ENCODE measurements at regions not wholly inside any gene's neighbourhood (a gene's known extent, or its start where the extent isn't known, plus 50 kb on each side); places are given as distances from the start of the nearest gene placed in this dataset.

DNA sequence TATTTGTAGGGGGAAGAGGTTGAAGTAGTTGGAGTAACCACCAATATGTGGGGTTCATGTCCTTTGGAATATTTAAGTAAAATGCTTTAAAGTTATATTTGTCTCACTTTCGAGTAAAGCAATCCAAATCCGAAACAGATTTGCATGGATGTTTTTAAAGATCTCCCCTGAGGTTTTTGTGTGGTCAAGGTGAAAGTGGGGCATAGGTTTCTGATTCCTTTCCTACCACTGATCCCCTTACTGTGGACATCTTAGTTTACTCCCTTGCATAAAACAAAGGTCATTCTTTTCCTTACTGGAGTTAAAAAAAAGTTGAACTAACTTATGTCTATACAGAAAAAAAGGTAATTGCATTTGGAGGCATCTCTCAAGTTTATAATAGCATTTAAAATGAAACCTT is 71.9 kb upstream of the PHOX2B start:
- H3K4me3 ChIP-seq (ENCODE audit: low read depth, low read length): no peak overlapping the region
- no peak overlapping the region for H2BK120ac ChIP-seq (ENCODE audit: insufficient read depth, low read length, poor library complexity)
- H2BK5ac ChIP-seq (ENCODE audit: low read depth, low read length, poor library complexity): no peak overlapping the region
- H3K9me3 ChIP-seq (ENCODE audit: insufficient read depth, low read depth, low read length): no peaks in the 10 kb centered on the region
- no peak overlapping the region for H3K9ac ChIP-seq (ENCODE audit: low read length)
- no peak overlapping the region for H2AK5ac ChIP-seq (ENCODE audit: low read length)
- no CpG with 5 or more reads among the region's 2 CpGs for WGBS (ENCODE audit: extremely low coverage, insufficient coverage, insufficient read length)
- no peaks in the 10 kb centered on the region for H3K36me3 ChIP-seq (ENCODE audit: control insufficient read depth in 1 of 2, insufficient read depth in 2 of 2, low read length in 2 of 2)
- no peak overlapping the region for H4K12ac ChIP-seq (ENCODE audit: low read depth, low read length)
- H2AFZ ChIP-seq (ENCODE audit: insufficient read depth, low read length, poor library complexity): no peak overlapping the region
- H2BK12ac ChIP-seq (ENCODE audit: low read length): no peak overlapping the region
- no peak overlapping the region for H3K4ac ChIP-seq (ENCODE audit: low read depth, low read length)
- no peak overlapping the region for H3K14ac ChIP-seq (ENCODE audit: low read length)
- H3K27ac ChIP-seq (ENCODE audit: low read depth, low read length): no peak overlapping the region
- no peaks in the 10 kb centered on the region for H3K79me2 ChIP-seq (ENCODE audit: control insufficient read depth, insufficient read depth, low read length, poor library complexity)
- no peak overlapping the region for H3K23ac ChIP-seq (ENCODE audit: low read length)
- H3K4me1 ChIP-seq (ENCODE audit: control insufficient read depth in 1 of 2, insufficient read depth in 2 of 2, low read length in 2 of 2): no peaks in the 10 kb centered on the region
- peaks cover 2% of the 10 kb centered on the region for H3K27me3 ChIP-seq (ENCODE audit: insufficient read depth, low read length)
- H4K91ac ChIP-seq (ENCODE audit: low read depth, low read length): no peak overlapping the region
- no peak for DNase-seq
- no peaks in the 10 kb centered on the region for H3K79me1 ChIP-seq (ENCODE audit: low read length)
- H3K4me2 ChIP-seq (ENCODE audit: low read length): no peak overlapping the region
- no peak overlapping the region for H3K18ac ChIP-seq (ENCODE audit: low read length)
- no peak overlapping the region for H4K8ac ChIP-seq (ENCODE audit: low read depth, low read length)

- WGBS (ENCODE audit: extremely low coverage, insufficient coverage, insufficient read length): no CpG with 5 or more reads among the region's 3 CpGs
- Histone ChIP-seq H2AK5ac (ENCODE audit: low read length) (no peak overlapping the region), H3K4me2 (ENCODE audit: low read length) (no peak overlapping the region), H3K27ac (ENCODE audit: low read depth, low read length) (no peak overlapping the region), H2BK5ac (ENCODE audit: low read depth, low read length, poor library complexity) (no peak overlapping the region), H3K4ac (ENCODE audit: low read depth, low read length) (no peak overlapping the region), H3K79me1 (ENCODE audit: low read length) (no peaks in the 10 kb centered on the region), H3K79me2 (ENCODE audit: control insufficient read depth, insufficient read depth, low read length, poor library complexity) (no peaks in the 10 kb centered on the region), H2BK120ac (ENCODE audit: insufficient read depth, low read length, poor library complexity) (no peak overlapping the region), H4K91ac (ENCODE audit: low read depth, low read length) (no peak overlapping the region), H3K23ac (ENCODE audit: low read length) (no peak overlapping the region), H4K8ac (ENCODE audit: low read depth, low read length) (no peak overlapping the region), H2BK12ac (ENCODE audit: low read length) (no peak overlapping the region), H3K4me3 (ENCODE audit: low read depth, low read length) (no peak overlapping the region), H3K36me3 (ENCODE audit: control insufficient read depth in 1 of 2, insufficient read depth in 2 of 2, low read length in 2 of 2) (no peaks in the 10 kb centered on the region), H3K4me1 (ENCODE audit: control insufficient read depth in 1 of 2, insufficient read depth in 2 of 2, low read length in 2 of 2) (no peaks in the 10 kb centered on the region), H2AFZ (ENCODE audit: insufficient read depth, low read length, poor library complexity) (no peak overlapping the region), H3K14ac (ENCODE audit: low read length) (no peak overlapping the region), H3K27me3 (ENCODE audit: insufficient read depth, low read length) (peaks cover 2% of the 10 kb centered on the region), H3K9me3 (ENCODE audit: insufficient read depth, low read depth, low read length) (no peaks in the 10 kb centered on the region), H3K9ac (ENCODE audit: low read length) (no peak overlapping the region), H3K18ac (ENCODE audit: low read length) (no peak overlapping the region), H4K12ac (ENCODE audit: low read depth, low read length) (no peak overlapping the region)
- peak; percentile 77 to 86 for DNase-seq
These were observed 71.1 kb upstream of the PHOX2B start for GRCh38 chr4:41819621-41820020.

DNA sequence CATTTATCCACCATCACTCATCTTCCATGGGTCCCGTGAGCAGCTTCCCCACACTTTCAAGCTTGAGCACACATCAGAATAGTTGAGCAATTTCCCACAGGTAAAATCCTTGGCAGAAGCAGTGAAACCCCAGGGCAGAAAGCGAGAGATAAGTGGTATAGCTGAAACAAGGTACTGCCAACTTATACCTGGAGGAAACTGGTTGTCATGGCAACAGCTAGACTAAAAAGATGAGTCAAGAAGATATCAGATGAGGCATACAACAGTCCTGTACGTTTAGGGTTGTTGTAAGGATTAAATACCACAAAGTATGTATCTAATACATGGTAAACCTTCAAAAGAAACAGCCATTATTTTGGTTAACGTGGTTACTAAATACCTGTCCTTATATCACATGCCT is 66.9 kb upstream of the PHOX2B start:
- Histone ChIP-seq H4K8ac (ENCODE audit: low read depth, low read length) (no peak overlapping the region), H3K4me2 (ENCODE audit: low read length) (no peak overlapping the region), H2BK5ac (ENCODE audit: low read depth, low read length, poor library complexity) (no peak overlapping the region), H3K18ac (ENCODE audit: low read length) (no peak overlapping the region), H3K9ac (ENCODE audit: low read length) (no peak overlapping the region), H3K79me1 (ENCODE audit: low read length) (no peaks in the 10 kb centered on the region), H3K4ac (ENCODE audit: low read depth, low read length) (no peak overlapping the region), H3K4me1 (ENCODE audit: control insufficient read depth in 1 of 2, insufficient read depth in 2 of 2, low read length in 2 of 2) (no peaks in the 10 kb centered on the region), H3K79me2 (ENCODE audit: control insufficient read depth, insufficient read depth, low read length, poor library complexity) (no peaks in the 10 kb centered on the region), H2AK5ac (ENCODE audit: low read length) (no peak overlapping the region), H3K14ac (ENCODE audit: low read length) (no peak overlapping the region), H3K36me3 (ENCODE audit: control insufficient read depth in 1 of 2, insufficient read depth in 2 of 2, low read length in 2 of 2) (no peaks in the 10 kb centered on the region), H2AFZ (ENCODE audit: insufficient read depth, low read length, poor library complexity) (no peak overlapping the region), H3K27ac (ENCODE audit: low read depth, low read length) (no peak overlapping the region), H2BK12ac (ENCODE audit: low read length) (no peak overlapping the region), H3K9me3 (ENCODE audit: insufficient read depth, low read depth, low read length) (no peaks in the 10 kb centered on the region), H3K4me3 (ENCODE audit: low read depth, low read length) (no peak overlapping the region), H4K12ac (ENCODE audit: low read depth, low read length) (no peak overlapping the region), H3K27me3 (ENCODE audit: insufficient read depth, low read length) (no peaks in the 10 kb centered on the region), H2BK120ac (ENCODE audit: insufficient read depth, low read length, poor library complexity) (no peak overlapping the region), H3K23ac (ENCODE audit: low read length) (no peak overlapping the region), H4K91ac (ENCODE audit: low read depth, low read length) (no peak overlapping the region)
- DNase-seq: peak in 1 of 2 donors; percentile 6
- WGBS (ENCODE audit: extremely low coverage, insufficient coverage, insufficient read length): no CpG with 5 or more reads among the region's 4 CpGs

GRCh38 chr4:41814565-41814964 is 66.0 kb upstream of the PHOX2B start:
- peak; percentile 14 to 22 for DNase-seq
- H2BK120ac ChIP-seq (ENCODE audit: insufficient read depth, low read length, poor library complexity): no peak overlapping the region
- H4K12ac ChIP-seq (ENCODE audit: low read depth, low read length): no peak overlapping the region

More at GRCh38 chr4:41814565-41814964, 66.0 kb upstream of the PHOX2B start:
- no peak overlapping the region for H2AFZ ChIP-seq (ENCODE audit: insufficient read depth, low read length, poor library complexity)
- no peak overlapping the region for H3K23ac ChIP-seq (ENCODE audit: low read length)
- H2BK5ac ChIP-seq (ENCODE audit: low read depth, low read length, poor library complexity): no peak overlapping the region
- no peaks in the 10 kb centered on the region for H3K79me1 ChIP-seq (ENCODE audit: low read length)
- H3K4me3 ChIP-seq (ENCODE audit: low read depth, low read length): no peak overlapping the region
- H3K9ac ChIP-seq (ENCODE audit: low read length): no peak overlapping the region
- H3K27ac ChIP-seq (ENCODE audit: low read depth, low read length): no peak overlapping the region
- no peaks in the 10 kb centered on the region for H3K9me3 ChIP-seq (ENCODE audit: insufficient read depth, low read depth, low read length)
- no peaks in the 10 kb centered on the region for H3K27me3 ChIP-seq (ENCODE audit: insufficient read depth, low read length)
- WGBS (ENCODE audit: extremely low coverage, insufficient coverage, insufficient read length): no CpG with 5 or more reads among the region's 10 CpGs
- no peak overlapping the region for H3K4ac ChIP-seq (ENCODE audit: low read depth, low read length)
- no peak overlapping the region for H4K91ac ChIP-seq (ENCODE audit: low read depth, low read length)
- H3K18ac ChIP-seq (ENCODE audit: low read length): no peak overlapping the region
- H2AK5ac ChIP-seq (ENCODE audit: low read length): no peak overlapping the region
- H4K8ac ChIP-seq (ENCODE audit: low read depth, low read length): no peak overlapping the region
- no peak overlapping the region for H3K14ac ChIP-seq (ENCODE audit: low read length)
- H3K79me2 ChIP-seq (ENCODE audit: control insufficient read depth, insufficient read depth, low read length, poor library complexity): no peaks in the 10 kb centered on the region
- H3K4me1 ChIP-seq (ENCODE audit: control insufficient read depth in 1 of 2, insufficient read depth in 2 of 2, low read length in 2 of 2): no peaks in the 10 kb centered on the region
- H3K36me3 ChIP-seq (ENCODE audit: control insufficient read depth in 1 of 2, insufficient read depth in 2 of 2, low read length in 2 of 2): no peaks in the 10 kb centered on the region
- no peak overlapping the region for H3K4me2 ChIP-seq (ENCODE audit: low read length)
- H2BK12ac ChIP-seq (ENCODE audit: low read length): no peak overlapping the region
